ENCODE measurements at regions not wholly inside any gene's neighbourhood (a gene's known extent, or its start where the extent isn't known, plus 50 kb on each side); places are given as distances from the start of the nearest gene placed in this dataset.

GRCh38 chr12:13897811-13898210 is 83.6 kb downstream of the GRIN2B start:
- intact Hi-C loops (cut with micrococcal nuclease; ENCODE audit: unreplicated experiment) = no loop called here
- CTCF ChIA-PET (ENCODE audit: low intra/inter-chr PET ratio, low total read pairs) = no interaction called here
- no peak overlapping the region for H3K27ac ChIP-seq (ENCODE audit: extremely low read length, insufficient read depth, low read length)
- no peak overlapping the region for H2AFZ ChIP-seq (ENCODE audit: low read length)
- H3K4me2 ChIP-seq (ENCODE audit: low read depth, low read length) = no peak overlapping the region
- no peaks in the 10 kb centered on the region for H3K36me3 ChIP-seq (replicated peaks in 1 of 2; ENCODE audit: control insufficient read depth in 1 of 2, insufficient read depth in 2 of 2, low read length in 2 of 2)
- DNase-seq (ENCODE audit: low spot score) = no peak
- no peak for ATAC-seq
- no peaks in the 10 kb centered on the region for H3K27me3 ChIP-seq (ENCODE audit: control insufficient read depth in 1 of 2, insufficient read depth in 2 of 2, low read length in 2 of 2)
- H3K9ac ChIP-seq (ENCODE audit: insufficient read depth, low read depth, low read length) = no peak overlapping the region
- H4K20me1 ChIP-seq (ENCODE audit: insufficient read depth, low read length) = no peaks in the 10 kb centered on the region
- H3K79me2 ChIP-seq (ENCODE audit: insufficient read depth, low read length) = no peaks in the 10 kb centered on the region
- BruUV-seq (replicated peaks) = no TSS peak
- no peak overlapping the region for H3K4me3 ChIP-seq (replicated peaks in 1 of 3; ENCODE audit: insufficient read depth in 1 of 3, low read depth in 2 of 3, low read length in 3 of 3)
- FAIRE-seq = no peak
- in situ Hi-C loops (cut with HindIII; ENCODE audit: extremely low pct_ligation_motif_present, low pct_unique_long_range_greater_than_20kb) = no loop called here
- no peaks in the 10 kb centered on the region for H3K9me3 ChIP-seq (ENCODE audit: low read length)
- H3K4me1 ChIP-seq (ENCODE audit: insufficient read depth, low read length) = no peaks in the 10 kb centered on the region
- POLR2A ChIA-PET = no interaction called here
- TF ChIP-seq ZNF841 (CRISPR knock-in tag; IDR thresholded peaks at IDR 0.05; ENCODE audit: borderline replicate concordance) (no peak), KMT2B (CRISPR knock-in tag; IDR thresholded peaks at IDR 0.05) (no peak), CSRNP1 (CRISPR knock-in tag; IDR thresholded peaks at IDR 0.05) (no peak), ZNF687 (CRISPR knock-in tag; IDR thresholded peaks at IDR 0.05) (no peak), ZMYM4 (CRISPR knock-in tag; IDR thresholded peaks at IDR 0.05) (no peak), ZNF18 (CRISPR knock-in tag; IDR thresholded peaks at IDR 0.05; ENCODE audit: insufficient replicate concordance) (no peak), AKNA (CRISPR knock-in tag; IDR thresholded peaks at IDR 0.05; ENCODE audit: borderline replicate concordance) (no peak), ZNF75D (CRISPR knock-in tag; IDR thresholded peaks at IDR 0.05; ENCODE audit: borderline replicate concordance) (no peak), ZSCAN22 (CRISPR knock-in tag; IDR thresholded peaks at IDR 0.05) (no peak), RBM39 (IDR thresholded peaks at IDR 0.05; ENCODE audit: low read depth, low read length, poor library complexity, severe bottlenecking) (no peak), ZNF17 (CRISPR knock-in tag; IDR thresholded peaks at IDR 0.05) (no peak)

Data from HepG2 (cell line).